ENCODE measurements at regions not wholly inside any gene's neighbourhood (a gene's known extent, or its start where the extent isn't known, plus 50 kb on each side); places are given as distances from the start of the nearest gene placed in this dataset.

DNA sequence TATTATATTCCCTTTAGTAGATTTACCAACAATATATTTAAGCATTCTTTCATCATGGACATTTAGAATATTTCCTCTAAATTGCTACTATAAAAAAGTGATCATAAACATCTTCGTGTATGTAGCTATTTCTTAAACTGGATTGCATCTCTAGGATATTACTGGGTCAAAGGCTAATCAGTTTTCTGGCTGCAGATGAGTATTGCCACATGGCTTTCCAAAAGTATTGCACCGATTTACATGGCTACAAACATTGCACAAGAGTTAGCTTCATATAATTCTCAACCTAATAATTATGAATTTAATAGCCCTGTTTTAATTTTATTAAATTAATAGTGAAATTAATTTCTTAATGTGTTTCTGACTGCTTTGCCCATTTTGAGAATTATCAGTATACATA, 183.4 kb downstream of the DMRT2 start:
- Mint-ChIP-seq H3K4me1 (peaks cover 4% of the 10 kb centered on the region), H3K27ac (no peak overlapping the region), H3K4me3 (no peak overlapping the region), H3K27me3 (ENCODE audit: low read depth in 3 of 3) (peaks cover 0 to 2% (median 0%) of the 10 kb centered on the region in 3 donors), H3K36me3 (no peaks in the 10 kb centered on the region), H3K9me3 (peaks cover 0 to 10% (median 4%) of the 10 kb centered on the region in 7 donors)
- Histone ChIP-seq H3K27ac (ENCODE audit: low read depth in 1 of 2, low read length in 2 of 2) (no peak overlapping the region), H3K4me3 (replicated peaks in 1 of 3; ENCODE audit: low read depth in 2 of 3, low read length in 3 of 3) (no peak overlapping the region), H3K79me2 (ENCODE audit: insufficient read depth, low read length) (no peaks in the 10 kb centered on the region), H3K36me3 (replicated peaks in 1 of 2; ENCODE audit: control insufficient read depth in 1 of 2, insufficient read depth in 2 of 2, low read length in 2 of 2) (no peaks in the 10 kb centered on the region), H3K9ac (ENCODE audit: insufficient read depth, low read length, poor library complexity, severe bottlenecking) (no peak overlapping the region), H3K27me3 (ENCODE audit: control insufficient read depth in 2 of 2, insufficient read depth in 2 of 2, low read length in 2 of 2) (no peaks in the 10 kb centered on the region), H3K9me3 (replicated peaks in 1 of 2; ENCODE audit: control insufficient read depth in 1 of 2, insufficient read depth in 1 of 2, low read length in 2 of 2) (no peaks in the 10 kb centered on the region), H3K4me1 (ENCODE audit: control insufficient read depth in 1 of 2, insufficient read depth in 2 of 2, low read length in 2 of 2) (no peaks in the 10 kb centered on the region), H3K4me2 (replicated peaks; ENCODE audit: extremely low read depth, low read length, poor library complexity, severe bottlenecking) (no peak overlapping the region), H4K20me1 (ENCODE audit: insufficient read depth, low read length) (no peaks in the 10 kb centered on the region), H2AFZ (ENCODE audit: insufficient read depth, low read depth, low read length, poor library complexity, severe bottlenecking) (no peak overlapping the region)
- intact Hi-C loops (cut with micrococcal nuclease), result no loop called here
- TF ChIP-seq CTCF (IDR thresholded peaks at IDR 0.05), result no peak
- DNase-seq, result no peak
- WGBS (ENCODE audit: insufficient coverage), result no CpG with 5 or more reads among the region's 2 CpGs

DNA sequence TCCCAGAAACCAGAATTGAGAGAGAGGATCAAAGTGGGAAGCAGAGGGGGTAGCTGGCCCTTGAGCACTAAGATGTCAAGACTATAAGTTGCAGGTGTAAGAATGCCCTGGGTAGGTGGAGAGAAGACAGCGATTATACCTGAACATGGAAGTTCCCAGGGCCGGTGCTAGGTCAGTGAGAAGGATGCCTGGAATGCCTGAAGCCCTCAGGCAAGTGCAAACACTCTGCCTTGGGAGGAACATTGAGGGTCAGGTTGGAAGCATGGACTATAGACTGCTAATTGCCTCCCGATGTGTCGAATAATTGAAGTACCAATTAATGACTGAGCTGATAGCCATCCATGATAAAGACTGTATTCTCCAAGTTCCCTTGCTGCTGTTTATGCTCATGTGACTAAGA, 185.5 kb downstream of the DMRT2 start:
- H3K4me3 ChIP-seq (replicated peaks in 1 of 3; ENCODE audit: low read depth in 2 of 3, low read length in 3 of 3), result no peak overlapping the region
- H3K36me3 ChIP-seq (replicated peaks in 1 of 2; ENCODE audit: control insufficient read depth in 1 of 2, insufficient read depth in 2 of 2, low read length in 2 of 2), result no peaks in the 10 kb centered on the region
- peaks cover 2 to 11% (median 4%) of the 10 kb centered on the region in 7 donors for H3K9me3 Mint-ChIP-seq
- 100% methylated on average over 2 of the region's 4 CpGs for WGBS (ENCODE audit: insufficient coverage)
- TF ChIP-seq CTCF (IDR thresholded peaks at IDR 0.05), result no peak
- no peaks in the 10 kb centered on the region for H3K36me3 Mint-ChIP-seq
- peaks cover 0 to 2% (median 0%) of the 10 kb centered on the region in 3 donors for H3K27me3 Mint-ChIP-seq (ENCODE audit: low read depth in 3 of 3)
- no peaks in the 10 kb centered on the region for H3K9me3 ChIP-seq (replicated peaks in 1 of 2; ENCODE audit: control insufficient read depth in 1 of 2, insufficient read depth in 1 of 2, low read length in 2 of 2)
- no peak for DNase-seq
- no peaks in the 10 kb centered on the region for H3K27me3 ChIP-seq (ENCODE audit: control insufficient read depth in 2 of 2, insufficient read depth in 2 of 2, low read length in 2 of 2)
- no peak overlapping the region for H3K4me2 ChIP-seq (replicated peaks; ENCODE audit: extremely low read depth, low read length, poor library complexity, severe bottlenecking)
- intact Hi-C loops (cut with micrococcal nuclease), result no loop called here
- H4K20me1 ChIP-seq (ENCODE audit: insufficient read depth, low read length), result no peaks in the 10 kb centered on the region
- H2AFZ ChIP-seq (ENCODE audit: insufficient read depth, low read depth, low read length, poor library complexity, severe bottlenecking), result no peak overlapping the region
- H3K4me1 ChIP-seq (ENCODE audit: control insufficient read depth in 1 of 2, insufficient read depth in 2 of 2, low read length in 2 of 2), result no peaks in the 10 kb centered on the region
- H3K27ac ChIP-seq (ENCODE audit: low read depth in 1 of 2, low read length in 2 of 2), result no peak overlapping the region
- H3K9ac ChIP-seq (ENCODE audit: insufficient read depth, low read length, poor library complexity, severe bottlenecking), result no peak overlapping the region
- H3K79me2 ChIP-seq (ENCODE audit: insufficient read depth, low read length), result no peaks in the 10 kb centered on the region
- H3K27ac Mint-ChIP-seq, result no peak overlapping the region
- H3K4me1 Mint-ChIP-seq, result peaks cover 4% of the 10 kb centered on the region
- H3K4me3 Mint-ChIP-seq, result no peak overlapping the region

All from CD14-positive monocyte (primary cell).